ENCODE measurements at regions not wholly inside any gene's neighbourhood (a gene's known extent, or its start where the extent isn't known, plus 50 kb on each side); places are given as distances from the start of the nearest gene placed in this dataset.
"Not testable (repeated sequence)": the region's sequence is repeated elsewhere in the genome, so short reads cannot be mapped to it uniquely, and the experiment has no call there.

DNA sequence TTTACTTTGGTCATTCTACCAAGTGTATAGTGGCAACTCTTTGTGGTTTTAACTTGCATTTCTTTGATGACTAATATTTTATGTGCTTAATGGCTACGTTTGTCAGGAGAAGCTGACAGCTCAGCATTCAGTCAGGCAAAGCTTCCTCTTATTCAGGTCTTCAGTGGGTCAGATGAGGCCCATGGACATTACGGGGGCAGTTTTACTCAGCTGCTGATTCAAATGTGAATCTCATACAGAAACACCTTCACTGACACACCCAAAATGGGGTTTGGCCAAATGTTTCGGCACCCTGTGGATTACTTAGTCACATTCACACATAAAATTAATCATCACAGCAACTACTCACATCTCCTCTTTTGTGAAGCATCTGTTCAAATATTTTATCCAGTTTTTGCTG lies 104.9 kb upstream of the PLD5 start:
- DNase-seq (ENCODE audit: low read depth in 2 of 2), result no peak

DNA sequence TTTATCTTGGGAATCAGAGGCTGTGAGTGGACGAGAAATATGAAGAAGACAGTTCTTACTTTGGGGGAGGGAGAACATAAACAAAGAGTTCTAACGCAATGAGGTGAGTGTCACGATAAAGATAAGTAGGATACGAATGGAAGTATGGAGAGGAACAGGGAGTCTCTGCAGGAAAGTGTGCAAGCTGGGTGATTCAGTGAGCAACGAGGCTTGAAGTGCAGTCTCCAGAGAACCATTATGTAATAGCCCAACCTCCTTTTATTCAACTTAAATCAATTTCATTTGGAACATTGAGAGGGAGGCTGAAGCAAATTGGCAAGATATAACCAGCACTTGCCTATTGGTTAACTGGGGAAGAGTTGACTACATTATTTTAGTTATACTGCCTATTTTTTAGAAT lies 99.3 kb upstream of the PLD5 start:
- DNase-seq (ENCODE audit: low read depth in 2 of 2), result no peak

DNA sequence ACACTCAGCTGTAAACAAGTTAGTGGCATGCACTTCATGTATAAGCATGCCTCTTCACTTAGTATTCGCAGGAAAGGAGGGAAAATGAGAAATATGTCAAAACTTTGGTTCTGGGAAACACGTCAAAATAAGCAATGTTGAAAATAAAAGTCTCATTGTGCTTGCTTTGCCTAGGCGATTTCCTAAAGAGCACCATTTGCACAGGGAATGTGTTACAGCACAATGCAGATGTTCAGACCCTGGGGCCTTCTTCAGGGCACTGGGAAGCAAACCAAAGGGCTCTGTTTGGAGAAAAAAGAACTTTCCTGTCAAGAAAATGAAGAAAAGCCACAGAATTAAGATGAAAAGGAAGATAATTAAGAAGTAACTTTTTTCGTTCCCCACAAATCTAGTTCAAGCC lies 98.6 kb upstream of the PLD5 start:
- no peak for DNase-seq (ENCODE audit: low read depth in 2 of 2)

DNA sequence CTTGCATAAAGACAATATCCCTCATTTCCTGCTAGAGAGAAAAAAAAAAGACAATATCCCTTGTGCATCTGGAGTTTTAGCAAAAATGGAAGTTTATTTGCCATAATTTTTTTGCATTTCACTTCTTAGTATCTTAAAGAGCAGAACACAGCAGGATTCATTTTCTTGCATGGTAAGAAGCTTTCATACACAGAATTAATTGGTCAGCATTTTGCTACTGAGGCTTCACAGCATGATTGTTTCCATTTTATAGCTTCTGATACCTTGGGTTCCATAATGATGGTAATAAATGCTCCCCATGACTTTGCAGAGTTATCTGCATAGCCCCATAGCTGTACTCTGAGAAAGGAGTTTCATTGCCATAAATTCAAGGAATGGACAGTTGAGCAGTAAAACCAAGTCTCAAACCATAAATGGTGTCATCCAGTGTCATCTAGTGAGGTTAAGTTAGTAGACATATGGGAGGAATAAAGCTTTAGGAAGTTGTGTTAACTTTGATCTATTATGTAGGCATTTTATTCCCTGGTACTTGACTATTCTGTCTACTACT lies 88.8 kb upstream of the PLD5 start:
- no peak for DNase-seq (ENCODE audit: low read depth in 2 of 2)

DNA sequence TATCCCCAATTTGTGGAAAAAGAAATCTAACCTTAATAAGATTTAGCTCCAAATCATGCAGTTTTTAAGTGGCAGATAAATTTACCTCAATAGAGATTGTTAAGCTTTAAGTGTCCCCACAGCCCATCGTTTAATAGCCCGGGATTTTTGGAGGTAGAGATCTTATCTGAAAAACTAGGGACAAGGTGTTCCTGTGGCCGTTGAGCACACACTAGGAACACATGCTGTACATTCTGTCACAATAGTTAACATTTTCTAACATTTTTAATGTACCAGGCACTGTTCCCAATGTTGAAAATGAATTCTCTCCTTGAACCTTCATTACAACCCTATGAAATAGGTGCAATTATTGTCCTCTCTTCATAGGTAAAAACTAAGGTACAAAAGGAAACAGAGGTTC lies 85.7 kb upstream of the PLD5 start:
- no peak for DNase-seq (ENCODE audit: low read depth in 2 of 2)

DNA sequence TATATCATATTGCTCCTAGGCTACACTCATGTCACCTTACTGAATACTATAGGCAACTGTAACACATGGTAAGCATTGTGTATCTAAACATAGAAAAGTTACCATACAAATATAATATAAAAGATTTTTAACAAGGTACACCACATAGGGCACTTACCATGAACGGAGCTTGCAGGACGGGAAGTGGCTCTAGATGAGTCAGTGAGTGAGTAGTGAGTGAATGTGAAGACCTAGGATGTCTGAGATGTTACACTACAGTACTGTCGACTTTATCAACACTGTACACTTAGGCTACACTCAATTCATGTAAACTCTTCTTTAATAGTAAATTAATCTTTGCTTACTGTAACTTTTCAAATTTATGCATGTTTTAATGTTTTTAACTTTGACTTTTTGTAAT lies 81.0 kb upstream of the PLD5 start:
- DNase-seq (ENCODE audit: low read depth in 2 of 2), result no peak

DNA sequence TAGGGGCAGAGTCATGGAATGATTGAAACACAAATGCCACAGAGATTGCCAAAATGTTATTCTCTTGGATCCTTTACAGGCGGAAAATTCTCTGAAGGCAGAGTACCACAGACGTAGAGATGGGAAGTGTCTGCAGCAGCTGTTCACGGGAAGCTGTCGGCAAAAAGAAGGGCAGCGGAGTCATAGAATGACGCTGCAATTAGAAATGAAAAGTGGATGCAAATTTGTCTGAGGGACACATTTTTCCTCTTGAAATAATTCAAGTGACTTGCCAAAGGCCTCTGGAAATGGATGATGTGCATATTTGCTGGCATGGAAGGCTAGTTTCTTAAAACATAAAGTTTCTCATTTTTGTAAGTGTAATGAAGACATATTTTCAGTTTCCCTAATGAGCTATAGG lies 77.5 kb upstream of the PLD5 start:
- no peak for DNase-seq (ENCODE audit: low read depth in 2 of 2)

DNA sequence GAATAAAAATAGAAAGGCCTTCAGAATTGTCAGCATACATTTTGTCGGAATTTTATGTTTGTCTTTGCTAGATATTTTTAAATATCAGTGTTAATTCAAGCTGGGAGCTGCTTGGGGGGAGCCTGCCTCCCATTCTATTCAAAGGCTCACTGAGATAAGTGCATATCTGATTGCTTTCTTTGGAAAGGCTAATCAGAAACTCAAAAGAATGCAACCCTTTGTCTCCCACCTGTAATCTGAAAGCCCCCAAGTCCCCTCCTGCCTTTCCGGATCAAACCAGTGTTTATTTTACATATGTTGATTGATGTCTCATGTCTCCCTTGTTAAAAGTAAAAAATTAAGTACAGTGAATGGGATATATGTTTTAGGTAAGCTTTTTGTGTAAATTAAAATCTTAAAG lies 69.3 kb upstream of the PLD5 start:
- not testable (repeated sequence) for DNase-seq (ENCODE audit: low read depth in 2 of 2)

DNA sequence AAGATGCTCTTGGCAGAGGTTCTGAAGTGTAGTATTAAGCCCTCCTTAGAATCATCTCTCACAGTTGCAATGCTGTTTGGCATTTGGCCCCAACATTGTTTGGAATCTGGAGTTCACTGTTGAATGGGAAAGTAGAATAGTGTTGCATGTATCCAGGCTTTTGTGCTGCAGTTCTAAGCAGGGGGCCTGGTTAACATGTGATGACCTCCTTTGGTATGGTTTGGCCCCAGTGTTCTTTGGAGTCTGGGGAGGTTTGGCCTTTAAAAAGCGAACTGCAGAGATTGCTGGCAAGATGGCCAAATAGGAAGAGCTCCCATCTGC lies 61.8 kb upstream of the PLD5 start:
- DNase-seq (ENCODE audit: low read depth in 2 of 2), result no peak

DNA sequence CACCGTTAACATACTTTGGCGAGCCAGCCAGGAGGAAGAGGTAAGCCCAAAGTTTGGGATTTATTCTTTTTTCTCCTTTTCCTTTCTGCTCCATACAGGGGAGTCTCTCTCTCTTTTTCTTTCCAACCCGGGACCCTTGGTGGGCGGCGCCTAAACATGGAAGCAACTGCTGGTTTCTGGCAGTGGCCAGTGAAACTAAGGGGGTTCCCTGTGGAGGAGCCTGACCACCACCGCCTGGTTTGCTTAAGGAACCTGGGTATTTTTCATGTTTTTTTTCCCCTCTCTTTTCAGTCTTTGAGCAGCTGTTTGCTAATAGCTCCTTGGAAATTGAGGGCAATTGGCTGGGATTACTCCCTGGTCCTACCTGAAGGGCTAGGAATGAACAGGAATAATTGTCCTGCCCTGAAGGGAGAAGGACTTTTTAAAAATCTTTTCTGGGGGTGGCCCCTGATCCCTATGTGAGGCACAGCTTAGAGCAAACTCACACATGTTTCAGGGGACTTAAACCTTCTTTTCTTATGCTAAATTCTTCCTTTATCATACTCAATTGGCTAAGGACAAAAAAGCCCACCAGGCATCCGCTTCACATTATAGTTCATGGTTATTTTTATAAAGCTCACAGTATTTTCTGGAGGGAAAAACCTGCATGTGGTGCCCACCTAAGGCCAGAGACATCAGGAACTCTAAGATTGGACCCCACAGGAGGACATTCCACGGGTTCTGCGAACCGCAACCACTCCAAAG lies 61.3 kb upstream of the PLD5 start:
- no peak for DNase-seq (ENCODE audit: low read depth in 2 of 2)

DNA sequence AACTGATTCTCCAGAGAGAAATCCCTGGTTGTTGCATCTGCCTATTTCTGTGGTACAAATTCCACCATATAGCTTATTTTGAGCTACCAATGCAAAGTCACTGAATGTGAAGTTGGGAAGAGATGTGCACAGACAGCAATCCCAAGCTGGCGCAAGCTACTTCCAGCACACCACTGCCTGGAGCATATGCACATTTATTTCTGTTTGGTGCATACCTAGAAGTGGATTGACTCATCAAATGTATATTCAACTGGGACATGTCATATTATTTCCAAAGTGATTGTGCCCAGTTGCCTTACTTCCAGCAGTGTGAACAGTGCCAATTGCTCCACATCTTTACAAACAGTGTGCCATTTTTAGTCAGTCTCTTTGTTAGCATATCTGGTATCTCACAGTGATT lies 58.2 kb upstream of the PLD5 start:
- DNase-seq (ENCODE audit: low read depth in 2 of 2), result no peak

DNA sequence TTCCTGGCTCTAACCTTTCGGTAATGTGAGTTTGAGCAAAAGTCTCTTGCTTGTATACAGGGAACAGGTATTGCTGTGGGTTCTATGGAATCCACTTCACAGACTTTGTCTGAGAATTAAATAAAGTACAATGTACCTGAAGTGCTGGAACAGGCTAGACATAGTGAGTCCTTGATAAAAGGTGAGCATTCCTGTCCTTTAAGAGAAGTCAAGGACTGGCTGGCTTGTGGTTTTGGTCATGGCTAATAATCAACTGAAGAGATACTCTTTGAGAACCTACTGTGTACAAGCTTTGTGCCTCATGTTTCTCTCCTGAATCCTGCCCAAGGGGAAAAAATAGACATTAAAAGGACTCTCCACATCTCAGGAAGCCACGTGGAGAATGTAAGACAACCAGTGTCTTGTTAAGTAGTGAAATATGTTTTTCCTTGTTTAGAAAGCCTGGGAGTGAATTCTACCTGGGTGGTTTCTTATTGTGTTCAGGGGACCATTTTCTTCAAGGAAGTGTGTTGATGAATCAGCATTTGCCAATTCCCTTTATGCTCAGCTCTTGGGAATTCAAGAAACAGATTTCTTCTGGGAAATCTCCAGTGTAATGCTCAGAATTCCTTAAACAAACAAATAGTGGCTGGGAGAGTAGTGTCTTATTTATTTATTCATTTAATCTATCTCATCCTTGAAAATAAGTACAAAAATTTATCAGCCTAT lies 55.2 kb upstream of the PLD5 start:
- DNase-seq (ENCODE audit: low read depth in 2 of 2), result no peak
